ENCODE measurements at regions not wholly inside any gene's neighbourhood (a gene's known extent, or its start where the extent isn't known, plus 50 kb on each side); places are given as distances from the start of the nearest gene placed in this dataset.

DNA sequence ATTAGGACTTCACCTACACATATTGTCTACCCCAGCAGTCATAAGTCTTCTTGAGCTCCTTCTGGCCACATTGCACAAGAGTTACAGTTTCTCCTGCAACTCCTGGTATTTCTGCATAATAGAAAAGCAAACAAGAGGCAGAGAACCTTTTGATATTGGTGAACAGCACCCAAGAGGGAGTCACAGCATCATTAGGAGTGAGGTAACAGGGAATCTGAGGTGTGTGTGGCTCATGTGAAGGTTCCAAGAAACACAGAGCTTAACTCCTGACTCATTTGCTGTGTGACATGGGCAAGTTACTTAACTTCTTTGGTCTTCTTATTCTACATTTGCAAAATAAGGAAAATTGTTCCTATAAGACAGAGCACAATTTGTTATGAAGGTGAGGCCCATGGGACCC, 374.6 kb downstream of the INSC start:
- no peak for DNase-seq

DNA sequence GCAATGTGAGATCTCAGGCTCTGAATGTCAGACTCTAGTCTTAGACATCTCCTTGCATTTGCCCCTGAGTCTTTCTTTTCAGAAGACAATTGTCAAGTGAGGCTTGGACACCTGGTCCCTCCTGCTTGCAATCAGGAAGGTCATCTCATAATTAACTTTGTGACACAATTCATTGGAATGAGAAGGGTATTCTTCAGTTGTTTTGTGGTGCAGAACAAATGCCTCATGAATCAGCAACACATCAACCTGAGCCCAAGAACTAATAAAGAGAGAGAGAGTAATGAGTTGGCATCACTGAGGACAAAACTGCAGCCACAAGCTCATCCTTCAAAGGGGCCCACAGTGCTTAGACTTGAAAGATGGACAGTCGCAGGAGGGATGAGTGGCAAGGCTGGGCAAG, 375.8 kb downstream of the INSC start:
- no peak for DNase-seq

DNA sequence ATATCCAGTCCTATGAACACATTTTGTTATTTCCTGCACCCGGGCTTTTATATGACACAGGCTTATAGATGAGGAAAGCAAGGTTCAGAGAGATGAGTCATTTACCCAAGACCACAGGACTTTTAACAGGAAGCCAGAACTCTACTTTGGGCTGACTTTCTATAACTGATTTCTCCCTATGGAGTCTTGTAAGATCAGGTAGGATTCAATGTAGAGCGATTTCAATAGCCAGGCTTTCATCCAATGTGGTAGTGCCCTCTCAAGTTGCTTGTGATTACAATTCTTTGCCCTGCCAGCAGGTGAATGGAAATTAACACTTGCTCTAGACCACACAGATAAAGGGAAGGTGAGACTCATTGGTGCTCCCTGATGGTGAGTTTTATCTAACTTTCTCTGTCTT, 378.3 kb downstream of the INSC start:
- no peak for DNase-seq

DNA sequence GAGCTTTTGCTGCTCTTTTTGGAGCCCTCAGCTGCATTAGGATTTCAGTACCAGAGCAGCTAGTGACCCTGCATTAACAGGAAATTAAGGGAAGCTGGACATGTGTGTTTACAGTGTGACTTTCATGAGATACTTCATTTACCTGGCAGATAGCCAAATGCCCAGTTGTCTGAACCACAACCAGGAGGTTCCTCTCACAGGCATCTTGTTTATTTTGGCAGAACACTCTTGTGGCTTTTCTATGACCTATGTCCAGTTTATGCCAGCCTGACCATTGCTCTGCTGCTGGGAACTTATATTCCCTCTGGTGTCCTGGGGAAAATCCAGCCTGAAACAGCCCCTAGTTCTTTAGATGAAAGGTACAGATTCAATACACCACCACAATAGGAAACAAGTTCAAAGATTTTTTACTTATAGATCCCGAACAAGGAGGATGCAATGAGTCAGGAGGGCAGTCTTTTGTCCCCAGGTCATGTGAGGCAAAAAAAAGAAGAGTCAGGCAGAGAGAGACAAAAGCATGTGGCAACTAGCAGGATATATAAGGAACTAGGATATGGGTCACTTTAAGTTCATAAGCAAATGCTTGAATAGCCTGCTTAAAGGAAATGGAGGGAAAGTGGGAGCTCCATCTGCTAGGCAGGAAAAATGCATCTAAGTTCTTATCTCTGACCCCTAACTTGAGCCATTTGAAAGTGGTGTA, 379.3 kb downstream of the INSC start:
- no peak for DNase-seq

DNA sequence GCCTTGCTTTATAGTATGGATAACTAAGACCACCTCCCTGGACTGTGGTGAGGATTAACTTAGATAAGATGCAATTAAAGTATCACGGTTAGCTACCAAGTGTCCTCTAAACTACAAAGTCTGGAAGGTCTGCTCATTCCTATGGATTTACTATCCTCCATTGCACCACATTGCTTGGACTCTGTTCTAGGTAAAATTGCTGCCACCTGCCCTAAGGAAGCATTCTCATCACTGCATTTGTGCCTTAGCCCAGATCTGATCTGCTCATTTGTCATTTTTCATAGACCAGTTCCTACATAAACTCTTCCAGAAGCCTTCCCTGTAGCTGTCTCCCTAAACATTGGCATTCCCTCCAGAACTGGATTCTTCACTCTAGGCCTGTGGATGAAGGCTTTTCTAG, 380.0 kb downstream of the INSC start:
- DNase-seq = no peak

DNA sequence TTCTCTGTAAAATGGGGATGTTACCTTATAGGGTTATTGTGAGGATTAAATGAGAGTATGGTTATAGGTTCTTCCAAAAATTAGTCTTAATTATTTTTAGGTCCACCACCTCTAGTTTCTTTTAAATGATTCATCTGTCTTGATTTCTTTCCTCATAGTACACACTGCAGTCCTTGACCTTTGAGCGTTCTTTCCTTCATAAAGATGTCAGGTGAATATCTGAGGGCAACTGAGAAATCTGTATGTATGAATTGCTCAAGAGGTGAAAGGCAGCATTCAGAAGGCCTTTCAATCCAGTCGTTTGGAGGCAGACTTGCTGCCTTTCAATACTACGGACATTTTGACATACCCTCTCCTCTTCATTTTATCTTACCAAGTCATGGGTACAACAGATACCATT, 380.7 kb downstream of the INSC start:
- DNase-seq = no peak

DNA sequence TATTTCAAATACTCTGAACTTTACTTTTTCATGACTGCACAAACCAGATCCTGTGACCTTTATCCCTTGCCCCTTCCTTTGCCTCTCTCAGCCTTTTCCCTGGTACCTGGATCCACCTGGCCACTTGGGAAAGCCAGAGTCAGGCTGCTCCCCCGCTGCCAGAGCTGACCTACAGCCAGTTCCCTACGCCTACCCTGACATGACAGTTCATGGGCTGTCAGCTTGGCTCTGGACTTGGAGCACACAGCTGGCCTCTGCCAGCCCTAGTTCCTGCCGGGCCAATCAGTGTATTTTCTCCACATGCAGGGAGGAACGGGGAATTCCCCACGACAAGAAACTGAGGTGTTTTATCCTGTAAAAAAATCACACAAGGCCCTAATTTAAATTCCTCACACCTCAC, 382.6 kb downstream of the INSC start:
- DNase-seq = no peak

DNA sequence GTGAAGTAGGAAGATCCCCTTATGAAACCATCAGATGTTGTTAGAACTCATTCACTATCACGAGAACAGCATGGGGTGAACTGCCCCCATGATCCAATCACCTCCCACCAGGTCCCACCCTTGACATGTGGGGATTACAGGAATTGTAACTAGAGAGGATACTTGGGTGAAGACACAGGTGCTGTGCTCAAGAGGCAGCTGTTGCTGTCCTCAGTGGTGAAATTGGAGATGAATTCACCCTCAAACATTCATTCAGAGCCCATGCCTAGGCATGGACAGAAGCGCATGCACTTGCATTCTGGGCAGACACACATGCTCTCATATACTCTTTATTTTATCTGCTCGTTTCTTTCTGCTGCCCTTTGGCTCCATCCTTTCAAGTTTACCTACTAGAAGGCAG, 385.0 kb downstream of the INSC start:
- DNase-seq = no peak

DNA sequence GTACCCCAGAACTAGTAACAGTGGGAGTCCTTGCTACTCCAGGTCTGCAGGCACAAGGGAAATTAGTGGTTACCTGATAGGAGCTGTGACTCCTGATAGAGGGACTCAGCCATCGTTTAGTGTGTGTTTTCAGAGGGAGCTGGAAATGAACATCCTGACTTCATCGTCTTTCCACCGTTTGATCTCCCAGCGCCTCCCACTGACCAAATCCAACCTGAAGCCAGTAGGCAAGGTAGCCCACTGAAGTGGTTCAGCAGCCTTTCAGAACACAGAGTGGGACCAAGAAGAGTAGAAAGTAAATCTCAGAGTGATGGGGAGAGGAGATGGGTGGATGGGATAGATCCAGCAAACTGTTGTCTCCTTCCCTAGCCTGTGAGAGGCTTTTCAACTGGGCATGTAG, 385.9 kb downstream of the INSC start:
- DNase-seq = no peak

DNA sequence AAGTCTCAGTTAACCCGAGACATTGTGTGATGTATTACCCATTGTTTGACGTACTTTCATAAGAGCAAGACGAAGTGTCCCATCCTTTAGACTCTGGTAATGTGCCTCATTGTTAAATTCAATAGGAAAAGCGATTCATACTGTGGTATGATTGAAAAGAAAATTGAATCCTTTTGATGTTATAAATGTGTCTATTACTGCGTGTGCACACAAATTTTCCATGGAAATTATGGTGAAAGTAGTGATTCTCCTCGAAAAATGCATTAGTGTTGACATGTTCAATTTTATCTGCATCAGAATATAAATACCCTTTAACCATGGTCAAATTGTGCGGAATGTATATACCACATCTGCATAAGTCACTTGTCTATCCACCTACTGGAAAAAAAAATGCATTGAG, 386.8 kb downstream of the INSC start:
- DNase-seq = no peak

DNA sequence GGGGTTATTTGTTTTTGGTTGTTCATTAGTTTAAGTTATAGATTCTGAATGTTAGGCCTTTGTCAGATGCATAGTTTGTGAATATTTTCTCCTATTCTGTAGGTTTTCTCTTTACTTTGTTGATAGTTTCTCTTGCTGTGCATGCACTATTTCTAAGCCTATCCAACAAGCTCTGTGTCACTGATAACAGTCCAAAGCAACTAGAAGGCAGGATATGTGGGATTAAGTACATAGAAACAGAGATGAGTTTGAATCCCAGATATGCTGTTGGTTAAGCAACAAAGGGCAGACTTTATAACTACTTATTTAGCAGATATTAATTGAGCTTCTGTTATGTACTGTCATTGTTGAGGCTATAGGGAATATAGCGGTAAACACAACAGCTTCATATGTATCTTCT, 390.4 kb downstream of the INSC start:
- no peak for DNase-seq

DNA sequence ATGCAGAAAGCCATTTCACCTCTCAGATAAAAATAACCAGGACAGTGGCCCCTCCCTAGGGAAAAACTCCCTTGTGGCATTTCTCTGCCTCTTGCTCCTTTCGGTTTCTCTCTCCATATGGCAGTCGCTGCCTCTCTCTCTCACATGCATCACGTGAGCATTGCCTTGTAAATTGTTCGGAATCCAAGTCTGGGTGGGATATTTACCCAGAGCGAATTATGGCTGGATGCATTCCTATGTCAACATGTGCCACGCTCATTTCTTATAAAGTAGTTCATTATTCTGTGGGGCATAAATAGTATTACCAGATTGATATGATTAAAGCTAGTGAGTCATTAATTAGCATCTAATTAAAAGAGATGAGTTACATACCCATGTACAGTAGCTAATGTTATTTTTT, 392.9 kb downstream of the INSC start:
- DNase-seq = no peak

DNA sequence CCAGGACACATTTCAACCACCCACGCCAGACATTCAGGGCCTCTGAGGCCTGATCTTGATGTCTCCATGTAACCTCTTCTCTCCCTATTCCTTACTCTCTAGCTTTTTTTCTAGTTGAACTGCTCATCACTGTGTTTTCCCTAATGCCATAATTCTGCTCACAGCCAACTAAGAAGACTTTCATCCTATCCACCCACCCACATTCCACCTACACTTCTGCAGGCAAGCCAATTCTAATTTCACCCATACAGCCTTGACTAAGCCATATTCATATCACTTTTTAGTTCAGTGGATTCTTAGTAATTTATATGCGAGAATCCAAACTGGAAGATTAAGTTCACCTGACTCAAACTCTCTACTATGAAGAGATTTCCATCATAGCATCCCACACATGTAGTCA, 394.4 kb downstream of the INSC start:
- no peak for DNase-seq

DNA sequence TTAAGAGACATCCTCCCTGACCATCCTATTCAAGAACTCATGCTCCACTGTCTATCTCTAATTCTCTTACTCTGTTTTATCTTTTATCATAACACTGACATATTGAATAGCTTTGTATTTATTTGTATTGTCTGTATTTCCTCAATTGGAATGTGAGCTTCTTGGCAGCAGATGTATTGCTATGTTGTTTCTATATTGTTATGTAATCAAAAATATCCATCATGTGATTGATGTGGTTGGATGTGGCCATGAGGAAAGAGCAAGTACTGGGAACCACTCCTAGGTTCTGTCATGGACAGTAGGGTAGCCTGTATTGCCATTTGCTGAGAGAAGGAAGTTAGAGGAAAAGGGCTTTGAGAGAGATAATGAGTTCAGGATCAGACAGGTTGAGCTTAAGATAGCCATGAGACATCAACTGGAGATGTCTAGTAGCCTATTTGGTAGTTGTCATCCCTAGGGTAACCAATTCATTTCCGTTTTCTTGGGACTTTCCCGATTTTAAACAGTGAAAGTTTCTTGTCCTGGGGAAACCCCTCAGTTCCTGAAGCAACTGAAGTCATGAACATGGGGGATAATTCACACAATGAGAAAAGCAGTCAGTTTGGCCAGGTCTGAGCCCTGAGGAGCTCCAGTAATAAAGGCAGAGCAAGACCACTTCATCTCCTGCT, 404.5 kb downstream of the INSC start:
- no peak for DNase-seq

DNA sequence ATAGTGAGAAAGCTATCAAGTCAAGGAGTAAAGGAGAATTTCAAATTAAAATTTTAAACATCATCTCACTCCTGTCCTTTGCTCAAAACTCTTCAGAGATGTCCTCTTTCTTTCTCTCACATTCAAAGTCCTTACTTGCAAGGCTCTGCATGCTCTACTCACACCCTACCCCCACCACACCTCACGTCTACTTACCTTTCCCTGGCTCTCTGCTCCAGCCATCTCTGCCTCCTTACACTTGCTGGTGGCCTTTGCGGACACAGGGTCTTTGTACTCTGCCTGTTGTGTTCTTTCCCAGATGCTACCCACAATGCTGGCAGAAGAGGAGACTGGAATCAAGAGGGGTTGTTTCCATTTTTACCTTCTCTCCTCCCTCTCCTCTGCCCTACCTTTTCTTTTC, 405.2 kb downstream of the INSC start:
- no peak for DNase-seq

DNA sequence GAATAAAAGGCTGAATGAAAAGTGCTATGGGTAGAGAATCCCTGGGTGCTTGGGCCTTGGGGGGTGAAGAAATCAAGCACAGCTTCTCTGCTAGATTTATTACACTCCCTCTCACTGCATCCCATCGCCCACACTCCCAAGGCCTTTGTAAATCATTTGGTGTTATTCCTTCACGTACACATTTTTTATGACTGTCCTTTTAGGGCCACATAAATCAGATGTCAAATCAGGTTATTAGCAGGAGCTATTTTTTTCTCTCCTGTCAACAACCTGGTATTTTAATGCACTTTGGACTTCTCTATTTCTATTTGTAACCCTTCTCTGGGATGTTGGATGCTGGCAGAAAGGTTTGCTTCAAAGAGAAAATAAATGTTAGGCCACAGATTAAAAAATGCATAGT, 408.8 kb downstream of the INSC start:
- no peak for DNase-seq

DNA sequence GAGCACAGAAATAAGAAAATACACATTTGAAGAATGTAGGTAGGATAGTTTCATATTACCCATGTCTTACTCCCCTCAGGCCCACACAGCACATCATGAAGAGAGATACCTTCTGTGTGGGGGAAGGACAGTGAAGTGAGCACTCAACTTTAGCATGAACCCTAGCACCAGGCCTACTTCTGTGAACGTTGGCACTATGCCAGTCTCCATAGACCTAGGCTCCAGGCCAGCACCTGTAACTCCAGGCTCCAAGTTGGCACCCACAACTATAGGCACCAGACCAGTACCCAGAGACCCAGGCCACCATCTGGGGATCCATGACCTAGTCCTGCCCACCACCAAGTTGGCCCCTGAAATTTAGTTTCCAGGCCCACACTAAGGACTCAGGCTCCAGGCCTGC, 410.9 kb downstream of the INSC start:
- DNase-seq = no peak

DNA sequence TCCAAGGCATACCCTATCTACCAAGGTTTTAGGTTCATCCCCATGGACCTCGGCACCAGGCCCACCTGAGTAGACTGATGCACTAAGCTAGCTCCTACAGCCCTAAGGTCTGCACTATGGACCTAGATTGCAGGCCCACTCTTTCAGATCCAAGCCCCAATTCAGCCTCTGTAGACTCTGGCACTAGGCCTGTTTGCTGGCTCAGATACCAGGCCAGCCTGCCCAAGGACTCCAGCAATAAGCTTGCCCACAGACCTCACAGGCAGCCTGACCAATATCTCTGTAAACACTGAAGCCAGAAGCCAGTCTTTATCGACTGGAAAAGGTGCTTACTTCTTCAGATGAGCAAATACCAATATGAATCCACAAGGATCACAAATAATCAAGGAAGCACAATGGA, 411.3 kb downstream of the INSC start:
- no peak for DNase-seq

DNA sequence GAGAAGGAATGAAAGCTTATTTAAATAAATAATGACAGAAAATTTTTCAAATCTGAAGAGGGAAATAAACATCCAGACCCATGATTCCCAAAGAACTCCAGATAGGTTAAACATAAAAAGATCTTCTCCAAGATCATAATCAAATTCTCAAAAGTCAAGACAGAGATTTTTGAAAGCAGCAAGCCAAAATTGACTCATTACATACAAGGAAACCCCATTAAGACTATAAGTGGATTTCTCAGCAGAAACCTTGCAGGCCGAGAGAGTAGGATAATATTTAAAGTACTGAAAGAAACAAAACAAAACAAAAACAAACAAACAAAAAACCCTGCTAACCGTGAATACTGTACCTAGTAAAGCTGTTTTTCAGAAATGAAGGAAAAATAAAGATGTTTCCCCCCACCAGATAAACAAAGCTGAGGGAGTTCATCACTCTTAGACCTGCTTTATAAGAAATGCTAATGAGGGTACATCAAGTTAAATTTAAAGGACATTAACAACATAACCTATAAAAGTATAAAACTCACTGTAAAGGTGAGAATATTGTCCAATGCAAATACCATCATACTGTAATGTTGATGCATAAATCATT, 412.2 kb downstream of the INSC start:
- DNase-seq = no peak

DNA sequence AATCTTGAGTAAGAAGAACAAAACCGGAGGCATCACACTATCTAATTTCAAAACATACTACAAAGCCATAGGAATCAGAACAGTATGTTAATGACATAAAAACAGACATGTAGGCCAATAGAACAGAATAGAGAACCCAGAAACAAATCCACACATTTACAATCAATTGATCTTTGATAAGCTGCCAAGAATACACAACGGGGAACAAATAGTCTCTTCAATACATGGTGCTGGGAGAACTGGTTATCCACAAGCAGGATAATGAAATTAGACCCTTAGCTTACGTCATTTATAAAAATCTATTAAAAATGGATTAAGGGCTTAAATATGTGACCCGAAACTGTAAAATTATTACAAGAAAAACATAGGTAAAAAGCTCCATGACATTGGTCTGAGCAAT, 417.7 kb downstream of the INSC start:
- DNase-seq = no peak

DNA sequence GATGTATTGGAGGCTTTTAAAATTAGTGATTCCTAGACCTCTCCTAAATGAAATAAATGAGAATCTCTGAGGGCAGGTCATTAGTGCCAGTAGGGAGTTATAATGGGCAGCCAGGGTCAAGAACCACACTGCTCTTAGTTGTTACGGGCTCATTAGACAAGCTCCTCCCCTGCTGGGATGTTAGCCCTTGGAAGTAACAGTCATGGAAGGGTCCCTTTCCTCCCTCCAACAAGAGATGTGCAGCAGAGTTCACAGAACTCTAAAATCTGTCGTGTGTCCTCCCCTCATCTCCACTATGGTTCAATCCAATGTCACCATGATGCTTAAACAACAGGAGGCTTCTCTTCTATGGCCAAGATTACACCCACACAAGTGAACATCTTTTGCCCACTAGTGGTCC, 419.5 kb downstream of the INSC start:
- DNase-seq = no peak

DNA sequence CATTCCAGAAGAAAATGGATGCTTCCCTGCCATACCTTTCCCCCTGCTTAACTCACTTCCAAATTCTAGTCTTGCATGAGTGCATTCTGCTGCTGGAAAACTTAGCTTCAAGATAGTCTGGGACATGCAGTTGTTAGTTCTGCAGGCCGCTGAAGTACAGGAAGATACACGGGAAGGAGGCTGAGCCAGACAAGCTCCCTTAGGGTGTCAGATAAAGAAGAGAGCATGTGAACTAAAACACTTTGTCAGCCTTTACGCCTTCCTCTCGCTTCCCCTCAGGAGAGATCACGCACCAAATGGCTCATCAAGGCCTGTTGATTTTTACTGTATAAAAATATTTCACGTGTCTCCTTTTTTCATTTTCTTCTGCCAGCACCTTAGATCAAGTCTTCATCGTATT, 420.7 kb downstream of the INSC start:
- DNase-seq = no peak

DNA sequence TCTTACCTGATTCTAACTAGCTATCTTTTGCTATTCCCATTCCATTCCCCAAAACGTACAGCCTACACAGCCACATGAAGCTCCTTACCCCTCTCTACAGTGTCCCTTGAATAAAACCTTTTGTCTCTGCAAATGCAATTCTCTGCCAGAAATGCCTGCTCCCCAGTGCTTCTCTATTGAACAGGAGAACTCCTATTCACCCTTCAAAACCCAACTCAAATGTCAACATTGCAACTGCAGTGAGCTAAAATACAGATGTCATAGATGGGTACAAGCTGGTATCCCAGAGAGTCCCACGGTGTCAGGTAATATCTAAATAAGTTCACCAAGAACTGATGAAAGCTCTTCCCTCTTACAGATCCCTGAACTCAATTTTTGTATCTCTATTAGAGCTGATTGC, 421.7 kb downstream of the INSC start:
- DNase-seq = no peak

DNA sequence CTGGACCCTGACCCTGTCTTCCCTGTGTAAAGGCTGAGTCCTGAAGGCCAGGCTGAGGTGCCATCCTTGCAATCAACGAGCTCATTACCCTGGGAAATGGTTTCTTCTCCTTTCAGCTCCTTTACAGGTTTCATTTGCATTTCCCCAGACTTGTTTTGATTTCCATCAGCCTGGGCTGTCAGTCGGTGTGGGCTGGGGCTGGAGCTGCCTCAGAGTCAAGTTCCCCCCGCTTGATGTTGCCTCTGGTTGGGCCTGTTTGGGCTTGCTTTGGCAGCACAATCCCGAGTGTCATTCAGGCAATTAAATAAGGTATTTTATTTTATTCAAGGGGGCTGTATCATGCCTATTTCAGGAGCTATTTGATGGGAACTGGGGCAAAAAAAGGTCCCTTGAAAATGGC, 424.9 kb downstream of the INSC start:
- DNase-seq = no peak

DNA sequence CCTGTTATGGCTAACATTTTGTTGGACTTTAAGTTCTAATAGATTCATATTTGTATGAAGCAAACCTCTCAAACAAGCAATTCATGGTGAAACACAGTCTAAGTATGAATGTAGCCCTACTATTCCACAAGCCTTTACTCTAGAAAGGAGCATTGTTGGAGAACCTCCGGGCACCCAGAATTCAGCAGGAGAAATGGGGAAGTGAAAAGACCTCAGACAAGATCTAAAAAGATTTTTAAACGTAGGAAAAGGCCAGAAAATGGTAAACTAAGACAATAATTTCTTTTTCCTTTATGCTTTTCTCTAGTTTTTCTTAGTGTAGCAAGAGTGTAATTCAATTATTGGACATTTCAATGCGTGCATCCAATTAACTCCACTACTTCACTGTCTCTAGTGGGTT, 426.4 kb downstream of the INSC start:
- DNase-seq = no peak

Data from activated gamma-delta T cell (primary cell).